ENCODE measurements at regions not wholly inside any gene's neighbourhood (a gene's known extent, or its start where the extent isn't known, plus 50 kb on each side); places are given as distances from the start of the nearest gene placed in this dataset.

- H3K4me1 ChIP-seq (ENCODE audit: control insufficient read depth in 2 of 2, insufficient read depth in 2 of 2, low read length in 2 of 2): no peaks in the 10 kb centered on the region
- H3K27me3 ChIP-seq (ENCODE audit: control insufficient read depth in 2 of 2, insufficient read depth in 2 of 2, low read length in 2 of 2): no peaks in the 10 kb centered on the region
- H3K9ac ChIP-seq (ENCODE audit: low read depth in 1 of 2, low read length in 2 of 2): no peak overlapping the region
- no peaks in the 10 kb centered on the region for H3K36me3 ChIP-seq (ENCODE audit: control insufficient read depth in 2 of 2, insufficient read depth in 2 of 2, low read length in 2 of 2)
- H3K9me3 ChIP-seq (ENCODE audit: control insufficient read depth in 2 of 2, low read length in 2 of 2): no peaks in the 10 kb centered on the region
- no peak overlapping the region for H3K27ac ChIP-seq (ENCODE audit: low read depth in 2 of 2, low read length in 2 of 2)
- no peak overlapping the region for H3K4me3 ChIP-seq (ENCODE audit: low read length in 2 of 2)
Measured at GRCh38 chr1:175882192-175882591, 138.8 kb upstream of the TNR start.

GRCh38 chr1:175881246-175881976 lies 138.0 kb upstream of the TNR start:
- Histone ChIP-seq H3K9me3 (ENCODE audit: control insufficient read depth in 2 of 2, low read length in 2 of 2) (no peaks in the 10 kb centered on the region), H3K27ac (ENCODE audit: low read depth in 2 of 2, low read length in 2 of 2) (no peak overlapping the region), H3K36me3 (ENCODE audit: control insufficient read depth in 2 of 2, insufficient read depth in 2 of 2, low read length in 2 of 2) (no peaks in the 10 kb centered on the region), H3K4me3 (ENCODE audit: low read length in 2 of 2) (no peak overlapping the region), H3K4me1 (ENCODE audit: control insufficient read depth in 2 of 2, insufficient read depth in 2 of 2, low read length in 2 of 2) (no peaks in the 10 kb centered on the region), H3K9ac (ENCODE audit: low read depth in 1 of 2, low read length in 2 of 2) (no peak overlapping the region), H3K27me3 (ENCODE audit: control insufficient read depth in 2 of 2, insufficient read depth in 2 of 2, low read length in 2 of 2) (no peaks in the 10 kb centered on the region)

GRCh38 chr1:175878775-175879174 lies 135.4 kb upstream of the TNR start:
- H3K9me3 ChIP-seq (ENCODE audit: control insufficient read depth in 2 of 2, low read length in 2 of 2): no peaks in the 10 kb centered on the region
- no peak overlapping the region for H3K4me3 ChIP-seq (ENCODE audit: low read length in 2 of 2)
- H3K4me1 ChIP-seq (ENCODE audit: control insufficient read depth in 2 of 2, insufficient read depth in 2 of 2, low read length in 2 of 2): no peaks in the 10 kb centered on the region
- H3K27ac ChIP-seq (ENCODE audit: low read depth in 2 of 2, low read length in 2 of 2): no peak overlapping the region
- H3K9ac ChIP-seq (ENCODE audit: low read depth in 1 of 2, low read length in 2 of 2): no peak overlapping the region
- H3K36me3 ChIP-seq (ENCODE audit: control insufficient read depth in 2 of 2, insufficient read depth in 2 of 2, low read length in 2 of 2): no peaks in the 10 kb centered on the region
- H3K27me3 ChIP-seq (ENCODE audit: control insufficient read depth in 2 of 2, insufficient read depth in 2 of 2, low read length in 2 of 2): no peaks in the 10 kb centered on the region

GRCh38 chr1:175877939-175878737 lies 134.7 kb upstream of the TNR start:
- no peak overlapping the region for H3K4me3 ChIP-seq (ENCODE audit: low read length in 2 of 2)
- H3K9ac ChIP-seq (ENCODE audit: low read depth in 1 of 2, low read length in 2 of 2): no peak overlapping the region
- H3K36me3 ChIP-seq (ENCODE audit: control insufficient read depth in 2 of 2, insufficient read depth in 2 of 2, low read length in 2 of 2): no peaks in the 10 kb centered on the region
- H3K9me3 ChIP-seq (ENCODE audit: control insufficient read depth in 2 of 2, low read length in 2 of 2): no peaks in the 10 kb centered on the region
- no peaks in the 10 kb centered on the region for H3K4me1 ChIP-seq (ENCODE audit: control insufficient read depth in 2 of 2, insufficient read depth in 2 of 2, low read length in 2 of 2)
- H3K27me3 ChIP-seq (ENCODE audit: control insufficient read depth in 2 of 2, insufficient read depth in 2 of 2, low read length in 2 of 2): no peaks in the 10 kb centered on the region
- no peak overlapping the region for H3K27ac ChIP-seq (ENCODE audit: low read depth in 2 of 2, low read length in 2 of 2)

- H3K4me3 ChIP-seq (ENCODE audit: low read length in 2 of 2): no peak overlapping the region
- H3K36me3 ChIP-seq (ENCODE audit: control insufficient read depth in 2 of 2, insufficient read depth in 2 of 2, low read length in 2 of 2): no peaks in the 10 kb centered on the region
- no peak overlapping the region for H3K9ac ChIP-seq (ENCODE audit: low read depth in 1 of 2, low read length in 2 of 2)
- H3K9me3 ChIP-seq (ENCODE audit: control insufficient read depth in 2 of 2, low read length in 2 of 2): no peaks in the 10 kb centered on the region
- H3K4me1 ChIP-seq (ENCODE audit: control insufficient read depth in 2 of 2, insufficient read depth in 2 of 2, low read length in 2 of 2): no peaks in the 10 kb centered on the region
- no peaks in the 10 kb centered on the region for H3K27me3 ChIP-seq (ENCODE audit: control insufficient read depth in 2 of 2, insufficient read depth in 2 of 2, low read length in 2 of 2)
- no peak overlapping the region for H3K27ac ChIP-seq (ENCODE audit: low read depth in 2 of 2, low read length in 2 of 2)
Measured at GRCh38 chr1:175875556-175875955, 132.2 kb upstream of the TNR start.

GRCh38 chr1:175874081-175874480 lies 130.7 kb upstream of the TNR start:
- Histone ChIP-seq H3K4me1 (ENCODE audit: control insufficient read depth in 2 of 2, insufficient read depth in 2 of 2, low read length in 2 of 2) (no peaks in the 10 kb centered on the region), H3K36me3 (ENCODE audit: control insufficient read depth in 2 of 2, insufficient read depth in 2 of 2, low read length in 2 of 2) (no peaks in the 10 kb centered on the region), H3K27ac (ENCODE audit: low read depth in 2 of 2, low read length in 2 of 2) (no peak overlapping the region)

GRCh38 chr1:175873290-175873935 lies 130.0 kb upstream of the TNR start:
- H3K27ac ChIP-seq (ENCODE audit: low read depth in 2 of 2, low read length in 2 of 2): no peak overlapping the region
- no peak overlapping the region for H3K9ac ChIP-seq (ENCODE audit: low read depth in 1 of 2, low read length in 2 of 2)
- no peaks in the 10 kb centered on the region for H3K4me1 ChIP-seq (ENCODE audit: control insufficient read depth in 2 of 2, insufficient read depth in 2 of 2, low read length in 2 of 2)
- H3K4me3 ChIP-seq (ENCODE audit: low read length in 2 of 2): no peak overlapping the region
- no peaks in the 10 kb centered on the region for H3K36me3 ChIP-seq (ENCODE audit: control insufficient read depth in 2 of 2, insufficient read depth in 2 of 2, low read length in 2 of 2)
- no peaks in the 10 kb centered on the region for H3K9me3 ChIP-seq (ENCODE audit: control insufficient read depth in 2 of 2, low read length in 2 of 2)
- H3K27me3 ChIP-seq (ENCODE audit: control insufficient read depth in 2 of 2, insufficient read depth in 2 of 2, low read length in 2 of 2): no peaks in the 10 kb centered on the region

More at GRCh38 chr1:175874081-175874480, 130.7 kb upstream of the TNR start:
- Histone ChIP-seq H3K27me3 (ENCODE audit: control insufficient read depth in 2 of 2, insufficient read depth in 2 of 2, low read length in 2 of 2) (no peaks in the 10 kb centered on the region), H3K9me3 (ENCODE audit: control insufficient read depth in 2 of 2, low read length in 2 of 2) (no peaks in the 10 kb centered on the region), H3K4me3 (ENCODE audit: low read length in 2 of 2) (no peak overlapping the region), H3K9ac (ENCODE audit: low read depth in 1 of 2, low read length in 2 of 2) (no peak overlapping the region)

- Histone ChIP-seq H3K4me3 (ENCODE audit: low read length in 2 of 2) (no peak overlapping the region), H3K27ac (ENCODE audit: low read depth in 2 of 2, low read length in 2 of 2) (no peak overlapping the region), H3K27me3 (ENCODE audit: control insufficient read depth in 2 of 2, insufficient read depth in 2 of 2, low read length in 2 of 2) (no peaks in the 10 kb centered on the region), H3K9me3 (ENCODE audit: control insufficient read depth in 2 of 2, low read length in 2 of 2) (no peaks in the 10 kb centered on the region), H3K36me3 (ENCODE audit: control insufficient read depth in 2 of 2, insufficient read depth in 2 of 2, low read length in 2 of 2) (no peaks in the 10 kb centered on the region), H3K4me1 (ENCODE audit: control insufficient read depth in 2 of 2, insufficient read depth in 2 of 2, low read length in 2 of 2) (no peaks in the 10 kb centered on the region), H3K9ac (ENCODE audit: low read depth in 1 of 2, low read length in 2 of 2) (no peak overlapping the region)
Measured at GRCh38 chr1:175872588-175872987, 129.2 kb upstream of the TNR start.

GRCh38 chr1:175871647-175872046 lies 128.3 kb upstream of the TNR start:
- Histone ChIP-seq H3K27ac (ENCODE audit: low read depth in 2 of 2, low read length in 2 of 2) (no peak overlapping the region), H3K4me1 (ENCODE audit: control insufficient read depth in 2 of 2, insufficient read depth in 2 of 2, low read length in 2 of 2) (no peaks in the 10 kb centered on the region), H3K9me3 (ENCODE audit: control insufficient read depth in 2 of 2, low read length in 2 of 2) (no peaks in the 10 kb centered on the region), H3K27me3 (ENCODE audit: control insufficient read depth in 2 of 2, insufficient read depth in 2 of 2, low read length in 2 of 2) (no peaks in the 10 kb centered on the region), H3K9ac (ENCODE audit: low read depth in 1 of 2, low read length in 2 of 2) (no peak overlapping the region), H3K36me3 (ENCODE audit: control insufficient read depth in 2 of 2, insufficient read depth in 2 of 2, low read length in 2 of 2) (no peaks in the 10 kb centered on the region), H3K4me3 (ENCODE audit: low read length in 2 of 2) (no peak overlapping the region)

GRCh38 chr1:175870217-175870616 lies 126.8 kb upstream of the TNR start:
- H3K9ac ChIP-seq (ENCODE audit: low read depth in 1 of 2, low read length in 2 of 2): no peak overlapping the region
- no peak overlapping the region for H3K4me3 ChIP-seq (ENCODE audit: low read length in 2 of 2)
- no peaks in the 10 kb centered on the region for H3K36me3 ChIP-seq (ENCODE audit: control insufficient read depth in 2 of 2, insufficient read depth in 2 of 2, low read length in 2 of 2)
- H3K27me3 ChIP-seq (ENCODE audit: control insufficient read depth in 2 of 2, insufficient read depth in 2 of 2, low read length in 2 of 2): no peaks in the 10 kb centered on the region
- no peak overlapping the region for H3K27ac ChIP-seq (ENCODE audit: low read depth in 2 of 2, low read length in 2 of 2)
- no peaks in the 10 kb centered on the region for H3K4me1 ChIP-seq (ENCODE audit: control insufficient read depth in 2 of 2, insufficient read depth in 2 of 2, low read length in 2 of 2)
- H3K9me3 ChIP-seq (ENCODE audit: control insufficient read depth in 2 of 2, low read length in 2 of 2): no peaks in the 10 kb centered on the region
